A673 (cell line): ENCODE measurements at regions not wholly inside any gene's neighbourhood (a gene's known extent, or its start where the extent isn't known, plus 50 kb on each side); places are given as distances from the start of the nearest gene placed in this dataset.
"Not testable (repeated sequence)": the region's sequence is repeated elsewhere in the genome, so short reads cannot be mapped to it uniquely, and the experiment has no call there.

Experiments
- BruUV-seq: library from RNA; stranded (reverse); fragments of 400-500 nt; replicated peaks from 2 replicates; lab custom pipeline; 2021; lab: Mats Ljungman, UMichigan
- CTCF ChIA-PET: fragments of 300-600 bp; sonication (Branson Sonifier 250); formaldehyde crosslinking; loops from one replicate; lab custom pipeline; 2022; ENCODE audit warnings: antibody characterized with exemption; lab: Charles Lee
- POLR2A ChIA-PET: fragments of 300-600 bp; sonication (Branson Sonifier 250); formaldehyde crosslinking; loops from one replicate; lab custom pipeline; 2022; ENCODE audit warnings: antibody characterized with exemption; ENCODE audit not compliant: low non-redundant PET; lab: Charles Lee
- DNase-seq: peaks from one replicate; pipeline ENCODE4 v3.0.0-alpha.2; 2015; ENCODE audit warnings: low spot score
- H3K27ac ChIP-seq: fragments of 200-600 bp; sonication (generic); 2 replicates; pipeline ENCODE4 v1.5.1; 2016; ENCODE audit warnings: mixed run types, low read depth, mild to moderate bottlenecking, mixed read lengths, antibody characterized with exemption, low read length; ENCODE audit not compliant: poor library complexity, severe bottlenecking
- H3K27me3 ChIP-seq: fragments of 200-600 bp; sonication (generic); replicated peaks from 2 replicates; pipeline ENCODE4 v1.6.1; 2017; ENCODE audit warnings: mixed run types, low read depth, mild to moderate bottlenecking, mixed read lengths, antibody characterized with exemption, low read length; ENCODE audit not compliant: insufficient read depth, poor library complexity
- H3K36me3 ChIP-seq: fragments of 200-600 bp; sonication (generic); 2 replicates; pipeline ENCODE4 v1.6.1; 2016; ENCODE audit warnings: mixed run types, mild to moderate bottlenecking, mixed read lengths, antibody characterized with exemption, low read length; ENCODE audit not compliant: insufficient read depth, poor library complexity, severe bottlenecking
- H3K4me1 ChIP-seq: fragments of 200-600 bp; sonication (generic); 2 replicates; pipeline ENCODE4 v1.6.1; 2017; ENCODE audit warnings: mixed run types, mild to moderate bottlenecking, mixed read lengths, antibody characterized with exemption, low read length; ENCODE audit not compliant: insufficient read depth, poor library complexity, severe bottlenecking
- H3K4me3 ChIP-seq: fragments of 200-600 bp; sonication (generic); 2 replicates; pipeline ENCODE4 v1.5.1; 2016; ENCODE audit warnings: low read depth, mixed run types, mild to moderate bottlenecking, mixed read lengths, low read length; ENCODE audit not compliant: poor library complexity, severe bottlenecking
- H3K9me3 ChIP-seq: fragments of 200-600 bp; sonication (generic); 2 replicates; pipeline ENCODE4 v1.6.1; 2016; ENCODE audit warnings: mixed run types, low read depth, mild to moderate bottlenecking, mixed read lengths, antibody characterized with exemption, low read length; ENCODE audit not compliant: poor library complexity, severe bottlenecking
- EZH2 ChIP-seq: fragments of 200-600 bp; sonication (generic); IDR thresholded peaks from 2 replicates; pipeline ENCODE4 v1.6.1; 2017; ENCODE audit warnings: borderline replicate concordance, low read depth, mild to moderate bottlenecking, mixed read lengths, antibody characterized with exemption, low read length; ENCODE audit not compliant: poor library complexity, severe bottlenecking
- intact Hi-C: fragments of 100-400 bp; cut with micrococcal nuclease; formaldehyde crosslinking; loops from one replicate; pipeline ENCODE4 v1.10.0; 2022; ENCODE audit not compliant: unreplicated experiment
- TF ChIP-seq, protein P1 (sequence below): fragments of 300-800, 200-600 bp; sonication (generic); conservative IDR thresholded peaks from 2 replicates; pipeline ENCODE4 v1.5.1; 2017; ENCODE audit warnings: low read depth, mild to moderate bottlenecking, antibody characterized with exemption, low read length, moderate library complexity, mixed read lengths

DNA sequence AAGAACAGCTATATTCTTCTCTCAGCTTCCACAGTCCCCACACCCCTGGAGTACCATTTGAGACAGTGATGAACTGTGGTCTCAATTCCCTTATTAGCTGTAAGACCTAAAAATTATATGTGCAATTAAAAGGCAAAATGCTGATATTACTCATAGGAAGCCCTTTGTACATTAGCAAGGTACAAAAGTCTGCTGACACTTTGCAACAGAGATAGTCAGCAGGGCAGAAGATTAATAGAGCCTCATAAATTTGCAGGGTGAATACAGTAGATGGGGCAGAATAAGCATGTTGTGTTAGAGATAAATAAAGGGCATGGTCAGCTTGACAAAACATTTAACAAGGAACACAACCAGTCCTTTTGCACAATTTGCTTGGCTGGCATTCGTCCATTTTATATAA, 210.0 kb upstream of the OBI1 start:
- no TSS peak for BruUV-seq
- POLR2A ChIA-PET, result interaction anchor here (0.7 kb wide), 1 partner anchor 108 kb away, joined by 3 read pairs; no protein-coding TSS in a partner anchor

DNA sequence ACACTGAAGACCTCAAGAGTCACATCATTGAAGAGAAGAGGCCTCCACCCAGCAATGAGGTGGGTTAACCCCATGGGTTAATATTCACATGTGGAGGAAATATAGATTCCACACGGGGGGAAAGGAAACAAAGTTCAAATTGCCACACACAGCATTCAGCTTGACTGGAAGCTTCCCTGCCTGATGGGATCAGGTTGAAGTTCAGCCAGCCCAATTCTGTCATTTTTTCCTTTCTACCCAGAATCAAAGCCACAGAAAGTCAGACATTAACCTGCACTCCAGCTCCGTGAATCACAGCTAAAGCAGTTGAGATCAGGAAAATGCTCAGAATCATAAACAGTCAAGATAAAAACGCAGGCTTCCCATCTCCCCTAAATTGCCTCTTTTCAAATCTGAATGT, 208.7 kb upstream of the OBI1 start:
- Histone ChIP-seq H3K9me3 (no peaks in the 10 kb centered on the region), H3K27ac (no peak overlapping the region), H3K27me3 (no peaks in the 10 kb centered on the region), H3K4me3 (no peak overlapping the region), H3K4me1 (no peaks in the 10 kb centered on the region), H3K36me3 (no peaks in the 10 kb centered on the region)
- ChIA-PET POLR2A (no interaction called here), CTCF (no interaction called here)
- DNase-seq, result no peak
- intact Hi-C loops, result no loop called here
- TF ChIP-seq, protein P1, sequence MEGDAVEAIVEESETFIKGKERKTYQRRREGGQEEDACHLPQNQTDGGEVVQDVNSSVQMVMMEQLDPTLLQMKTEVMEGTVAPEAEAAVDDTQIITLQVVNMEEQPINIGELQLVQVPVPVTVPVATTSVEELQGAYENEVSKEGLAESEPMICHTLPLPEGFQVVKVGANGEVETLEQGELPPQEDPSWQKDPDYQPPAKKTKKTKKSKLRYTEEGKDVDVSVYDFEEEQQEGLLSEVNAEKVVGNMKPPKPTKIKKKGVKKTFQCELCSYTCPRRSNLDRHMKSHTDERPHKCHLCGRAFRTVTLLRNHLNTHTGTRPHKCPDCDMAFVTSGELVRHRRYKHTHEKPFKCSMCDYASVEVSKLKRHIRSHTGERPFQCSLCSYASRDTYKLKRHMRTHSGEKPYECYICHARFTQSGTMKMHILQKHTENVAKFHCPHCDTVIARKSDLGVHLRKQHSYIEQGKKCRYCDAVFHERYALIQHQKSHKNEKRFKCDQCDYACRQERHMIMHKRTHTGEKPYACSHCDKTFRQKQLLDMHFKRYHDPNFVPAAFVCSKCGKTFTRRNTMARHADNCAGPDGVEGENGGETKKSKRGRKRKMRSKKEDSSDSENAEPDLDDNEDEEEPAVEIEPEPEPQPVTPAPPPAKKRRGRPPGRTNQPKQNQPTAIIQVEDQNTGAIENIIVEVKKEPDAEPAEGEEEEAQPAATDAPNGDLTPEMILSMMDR, result no peak
- no peak for TF ChIP-seq EZH2
- BruUV-seq, result no TSS peak

More for the DNA sequence above, 210.0 kb upstream of the OBI1 start:
- intact Hi-C loops, result no loop called here
- CTCF ChIA-PET, result no interaction called here
- H3K27ac ChIP-seq, result no peak overlapping the region
- H3K4me1 ChIP-seq, result no peaks in the 10 kb centered on the region
- H3K36me3 ChIP-seq, result no peaks in the 10 kb centered on the region
- H3K27me3 ChIP-seq, result no peaks in the 10 kb centered on the region
- H3K4me3 ChIP-seq, result no peak overlapping the region
- no peak for DNase-seq
- no peaks in the 10 kb centered on the region for H3K9me3 ChIP-seq
- TF ChIP-seq EZH2, result no peak
- TF ChIP-seq, protein P1, result no peak

DNA sequence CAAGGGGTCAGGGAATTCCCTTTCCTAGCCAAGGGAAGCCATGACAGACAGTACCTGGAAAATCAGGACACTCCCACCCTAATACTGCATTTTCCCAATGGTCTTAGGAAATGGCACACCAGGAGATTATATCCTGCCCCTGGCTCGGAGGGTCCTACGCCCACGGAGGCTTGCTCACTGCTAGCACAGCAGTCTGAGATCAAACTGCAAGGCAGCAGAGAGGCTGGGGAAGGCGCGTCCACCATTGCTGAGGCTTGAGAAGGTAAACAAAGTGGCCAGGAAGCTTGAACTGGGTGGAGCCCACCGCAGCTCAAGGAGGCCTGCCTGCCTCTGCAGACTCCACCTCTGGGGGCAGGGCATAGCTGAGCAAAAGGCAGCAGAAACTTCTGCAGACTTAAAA, 207.1 kb upstream of the OBI1 start:
- H3K4me1 ChIP-seq, DNase-seq, CTCF ChIA-PET, H3K36me3 ChIP-seq, H3K27ac ChIP-seq, intact Hi-C loops, H3K27me3 ChIP-seq, H3K9me3 ChIP-seq, POLR2A ChIA-PET, H3K4me3 ChIP-seq, BruUV-seq: not testable (repeated sequence)

DNA sequence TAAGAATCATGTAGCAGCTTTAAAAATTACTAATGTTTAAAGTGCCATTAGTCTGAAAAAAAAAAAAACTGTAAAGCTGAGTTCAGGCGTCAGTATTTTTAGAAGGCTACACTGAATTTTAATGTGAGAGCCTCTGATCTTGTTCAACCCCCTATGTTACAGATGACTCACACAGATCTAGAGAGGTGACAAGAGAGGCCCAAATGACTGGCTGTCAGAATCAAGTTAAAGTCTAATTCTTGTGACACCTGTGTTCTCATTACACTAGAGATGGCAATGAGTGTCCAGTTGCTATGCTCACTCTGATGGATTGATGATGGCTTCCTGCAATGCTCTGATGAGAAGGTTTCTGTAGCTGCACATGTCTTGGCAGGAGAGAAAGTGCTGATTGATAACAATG, 203.5 kb upstream of the OBI1 start:
- H3K27me3 ChIP-seq, result no peaks in the 10 kb centered on the region
- no peak overlapping the region for H3K27ac ChIP-seq
- no TSS peak for BruUV-seq
- no peak for DNase-seq
- no peaks in the 10 kb centered on the region for H3K36me3 ChIP-seq
- intact Hi-C loops, result no loop called here
- ChIA-PET CTCF (no interaction called here), POLR2A (no interaction called here)
- H3K9me3 ChIP-seq, result no peaks in the 10 kb centered on the region
- H3K4me3 ChIP-seq, result no peak overlapping the region
- TF ChIP-seq EZH2, result no peak
- TF ChIP-seq, protein P1, result no peak
- no peaks in the 10 kb centered on the region for H3K4me1 ChIP-seq
